Ascending aorta (tissue), 2 donors: ENCODE measurements at regions not wholly inside any gene's neighbourhood (a gene's known extent, or its start where the extent isn't known, plus 50 kb on each side); places are given as distances from the start of the nearest gene placed in this dataset.

ENCODE experiments used
- DNase-seq, 2 donors: peaks; one replicate each; pipeline ENCODE4 v3.0.0-alpha.2; 2019; ENCODE audit warnings: low spot score in 2 of 2
- H3K27ac ChIP-seq, 2 donors: fragments of 200-600 bp; sonication (generic); one replicate each; pipeline ENCODE4 v1.5.1; 2016 to 2017; ENCODE audit warnings: mild to moderate bottlenecking in 1 of 2
- H3K27me3 ChIP-seq: fragments of 200-600 bp; sonication (generic); one replicate; pipeline ENCODE4 v1.5.1; 2017
- H3K36me3 ChIP-seq, 2 donors: fragments of 200-600 bp; sonication (generic); one replicate each; pipeline ENCODE4 v1.5.1; 2016
- H3K4me1 ChIP-seq, 2 donors: fragments of 200-600 bp; sonication (generic); one replicate each; pipeline ENCODE4 v1.5.1; 2016 to 2017; ENCODE audit warnings: mild to moderate bottlenecking in 1 of 2
- H3K4me3 ChIP-seq, 2 donors: fragments of 200-600 bp; sonication (generic); one replicate each; pipeline ENCODE4 v1.5.1; 2016 to 2017; ENCODE audit warnings: mild to moderate bottlenecking in 1 of 2
- H3K9me3 ChIP-seq, 2 donors: fragments of 200-600 bp; sonication (generic); one replicate each; pipeline ENCODE4 v1.5.1; 2016
- CTCF ChIP-seq, 3 experiments: fragments of 200-600 bp in 2 of 3; fragments of 450-650 bp in 1 of 3; sonication (generic) in 2 of 3; IDR thresholded peaks; one replicate each; pipeline ENCODE4 v1.5.1; 2016 to 2019; ENCODE audit warnings: antibody characterized with exemption in 3 of 3, mild to moderate bottlenecking in 1 of 3, moderate library complexity in 1 of 3
- intact Hi-C: fragments of 100-400 bp; cut with DNase I; formaldehyde crosslinking; loops from one replicate; pipeline ENCODE4 v1.15.1; 2023

- H3K27me3 ChIP-seq: no peaks in the 10 kb centered on the region
- intact Hi-C loops: no loop called here
- no peaks in the 10 kb centered on the region for H3K4me1 ChIP-seq
- H3K36me3 ChIP-seq: no peaks in the 10 kb centered on the region
- H3K4me3 ChIP-seq: no peak overlapping the region
- DNase-seq: no peak
- H3K9me3 ChIP-seq: no peaks in the 10 kb centered on the region
- H3K27ac ChIP-seq: no peak overlapping the region
- TF ChIP-seq CTCF (IDR thresholded peaks at IDR 0.05): no peak
Measured at GRCh38 chr5:118703241-118703640, 285.1 kb downstream of the DTWD2 start.

- no peaks in the 10 kb centered on the region for H3K36me3 ChIP-seq
- no peak overlapping the region for H3K27ac ChIP-seq
Measured at GRCh38 chr5:118701791-118702190, 286.6 kb downstream of the DTWD2 start.

GRCh38 chr5:118700510-118700909, 287.8 kb downstream of the DTWD2 start:
- Histone ChIP-seq H3K4me3 (no peak overlapping the region), H3K27ac (no peak overlapping the region), H3K36me3 (no peaks in the 10 kb centered on the region), H3K9me3 (no peaks in the 10 kb centered on the region), H3K27me3 (no peaks in the 10 kb centered on the region), H3K4me1 (no peaks in the 10 kb centered on the region)
- no peak for TF ChIP-seq CTCF (IDR thresholded peaks at IDR 0.05)
- DNase-seq: no peak
- intact Hi-C loops: no loop called here

More at GRCh38 chr5:118701791-118702190, 286.6 kb downstream of the DTWD2 start:
- no peaks in the 10 kb centered on the region for H3K4me1 ChIP-seq
- no peak overlapping the region for H3K4me3 ChIP-seq
- H3K27me3 ChIP-seq: no peaks in the 10 kb centered on the region
- intact Hi-C loops: no loop called here
- DNase-seq: no peak
- TF ChIP-seq CTCF (IDR thresholded peaks at IDR 0.05): no peak
- H3K9me3 ChIP-seq: no peaks in the 10 kb centered on the region

- Histone ChIP-seq H3K36me3 (no peaks in the 10 kb centered on the region), H3K27me3 (no peaks in the 10 kb centered on the region), H3K9me3 (no peaks in the 10 kb centered on the region), H3K27ac (no peak overlapping the region), H3K4me1 (no peaks in the 10 kb centered on the region), H3K4me3 (no peak overlapping the region)
- intact Hi-C loops: no loop called here
- TF ChIP-seq CTCF (IDR thresholded peaks at IDR 0.05): no peak
- no peak for DNase-seq
Measured at GRCh38 chr5:118698774-118699173, 289.6 kb downstream of the DTWD2 start.

GRCh38 chr5:118696076-118696475, 292.3 kb downstream of the DTWD2 start:
- DNase-seq: no peak
- Histone ChIP-seq H3K36me3 (no peaks in the 10 kb centered on the region), H3K9me3 (no peaks in the 10 kb centered on the region), H3K27me3 (no peaks in the 10 kb centered on the region), H3K27ac (no peak overlapping the region), H3K4me3 (no peak overlapping the region), H3K4me1 (no peaks in the 10 kb centered on the region)
- TF ChIP-seq CTCF (IDR thresholded peaks at IDR 0.05): no peak
- intact Hi-C loops: no loop called here

- intact Hi-C loops: no loop called here
- Histone ChIP-seq H3K9me3 (no peaks in the 10 kb centered on the region), H3K27ac (no peak overlapping the region), H3K36me3 (no peaks in the 10 kb centered on the region), H3K27me3 (no peaks in the 10 kb centered on the region), H3K4me1 (no peaks in the 10 kb centered on the region), H3K4me3 (no peak overlapping the region)
- no peak for DNase-seq
- no peak for TF ChIP-seq CTCF (IDR thresholded peaks at IDR 0.05)
Measured at GRCh38 chr5:118692811-118693342, 295.5 kb downstream of the DTWD2 start.
